Limb (tissue), 2 donors: ENCODE measurements at regions not wholly inside any gene's neighbourhood (a gene's known extent, or its start where the extent isn't known, plus 50 kb on each side); places are given as distances from the start of the nearest gene placed in this dataset.

Experiments
- DNase-seq, 2 donors: peaks; one replicate each; pipeline ENCODE4 v3.0.0-alpha.2; 2016; ENCODE audit errors: extremely low spot score in 2 of 2

DNA sequence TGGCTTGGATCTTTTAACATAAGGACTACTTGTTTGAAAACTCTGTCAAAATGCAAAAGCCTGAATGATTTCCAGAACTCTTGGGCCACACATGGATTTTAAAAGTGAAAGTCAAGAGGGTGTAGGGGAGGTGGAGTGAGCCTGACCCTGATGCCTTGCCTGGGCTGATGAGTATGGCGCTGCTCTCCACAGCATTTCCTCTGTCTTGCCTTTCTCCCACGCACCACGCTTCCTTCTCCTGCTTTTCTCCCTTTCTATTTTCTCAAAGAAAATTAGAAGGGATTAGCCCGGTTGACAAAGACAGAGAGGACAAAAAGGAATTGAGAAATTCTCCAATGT, 207.0 kb upstream of the CCDC68 start:
- DNase-seq, result no peak

DNA sequence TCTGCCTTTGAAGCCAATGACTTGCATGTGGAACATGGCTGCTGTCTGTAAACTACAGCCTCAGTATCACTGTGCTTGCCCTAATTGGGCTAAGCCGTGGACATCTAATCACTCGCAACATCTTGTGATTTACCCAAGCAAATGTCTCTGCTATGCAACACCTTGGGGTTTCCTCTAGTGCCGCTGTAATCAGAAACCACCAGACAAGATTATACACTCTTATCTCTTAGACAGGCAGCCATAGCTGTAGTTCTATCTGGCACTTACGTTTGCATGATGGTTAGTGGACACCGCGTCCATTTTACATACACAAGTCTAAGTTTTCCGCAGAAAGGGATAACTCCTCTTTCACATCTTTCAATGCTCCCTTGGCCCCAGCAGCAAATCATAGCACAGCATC, 204.3 kb upstream of the CCDC68 start:
- no peak for DNase-seq

DNA sequence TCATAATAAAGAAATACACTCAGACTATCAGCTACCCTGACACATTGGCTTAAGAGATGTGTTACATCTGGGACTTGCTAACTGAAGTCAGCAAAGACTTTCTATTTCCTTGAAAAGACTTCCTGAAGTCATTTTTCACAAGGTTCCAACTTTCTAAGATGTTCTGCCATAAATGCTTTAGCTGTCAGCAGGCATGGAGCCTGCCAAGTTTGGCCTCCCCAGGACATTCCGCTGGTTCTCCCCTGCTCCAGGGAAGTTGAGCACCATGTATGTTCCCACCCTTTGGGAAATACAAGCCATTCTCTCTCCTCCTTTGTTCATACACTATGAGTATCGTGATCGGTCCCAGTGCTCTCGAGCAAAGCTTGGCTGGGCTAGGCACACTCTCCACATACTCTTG, 202.7 kb upstream of the CCDC68 start:
- DNase-seq, result no peak

DNA sequence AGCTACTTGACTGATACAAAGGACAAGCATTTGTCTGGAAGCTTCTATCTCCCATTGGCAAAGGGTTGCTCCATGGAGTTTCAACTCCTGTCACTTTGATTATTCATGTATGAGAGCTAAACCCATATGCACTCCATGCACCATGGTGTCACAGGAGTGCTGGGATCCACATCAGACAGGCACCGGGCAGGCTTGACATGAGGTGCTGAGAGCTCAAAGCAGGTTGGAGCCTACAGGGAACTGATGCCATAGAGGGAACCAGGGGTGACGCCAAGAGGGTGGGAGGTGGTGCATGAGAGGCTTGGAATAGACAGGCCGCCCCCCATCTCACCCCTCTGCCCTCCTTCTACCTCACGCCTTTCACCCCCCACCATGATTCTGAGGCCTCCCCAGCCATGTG, 199.8 kb upstream of the CCDC68 start:
- no peak for DNase-seq

DNA sequence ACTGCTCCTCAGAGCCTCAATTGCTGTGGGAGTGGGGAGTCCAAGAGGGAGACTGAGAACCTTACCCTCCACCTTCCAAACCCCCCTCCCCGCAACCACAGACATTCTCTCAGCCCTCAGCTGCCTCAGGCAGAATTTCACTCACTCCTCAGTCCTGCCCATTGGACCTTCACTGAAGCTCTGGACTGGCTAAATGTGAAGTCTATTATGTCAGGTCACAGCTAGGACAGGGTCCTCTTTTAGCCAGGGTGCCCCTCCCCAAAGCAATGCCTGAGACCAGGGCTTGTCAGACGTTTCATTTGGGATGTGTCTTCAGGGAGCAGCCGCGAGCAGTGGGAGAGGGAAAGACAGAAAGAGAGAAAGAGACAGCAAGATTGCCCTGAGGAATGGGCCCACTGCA, 199.3 kb upstream of the CCDC68 start:
- no peak for DNase-seq

DNA sequence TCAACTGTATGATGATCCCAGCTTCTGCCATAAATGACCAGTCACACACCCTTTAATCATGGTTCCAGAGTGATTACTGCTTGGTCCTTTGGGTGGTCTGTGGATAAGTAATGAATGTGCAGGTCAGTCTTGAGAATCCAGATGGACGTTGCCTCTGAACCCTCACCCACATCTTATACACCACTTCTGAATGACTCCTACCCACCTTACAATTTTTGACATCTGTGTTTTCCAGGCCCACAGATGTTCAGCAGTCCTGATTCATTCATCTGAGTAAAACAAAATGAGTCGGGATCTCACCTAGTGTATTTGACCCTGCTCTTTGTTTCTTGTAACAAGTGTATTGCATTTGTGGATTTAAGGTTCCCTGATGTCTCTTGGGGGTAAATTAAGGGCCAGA, 194.1 kb upstream of the CCDC68 start:
- no peak for DNase-seq

DNA sequence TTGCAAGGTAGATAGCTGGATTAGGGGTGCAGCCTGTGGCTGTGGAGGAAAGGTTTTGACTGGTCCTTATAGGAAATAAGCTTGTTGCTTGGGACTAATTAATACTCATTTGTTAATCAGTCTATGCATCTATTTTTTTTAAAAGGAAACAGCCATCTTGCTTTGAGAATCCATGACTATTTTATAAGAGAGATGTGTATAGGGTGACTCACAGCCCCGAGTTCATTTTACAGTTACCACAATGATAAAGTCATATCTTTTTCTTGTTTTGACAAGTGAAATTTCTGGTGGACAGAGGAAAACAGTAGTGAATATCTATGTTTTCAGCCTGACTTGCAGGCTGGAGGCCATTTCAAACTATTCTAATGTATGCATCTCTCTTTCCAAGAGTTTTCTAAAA, 193.5 kb upstream of the CCDC68 start:
- DNase-seq, result no peak

DNA sequence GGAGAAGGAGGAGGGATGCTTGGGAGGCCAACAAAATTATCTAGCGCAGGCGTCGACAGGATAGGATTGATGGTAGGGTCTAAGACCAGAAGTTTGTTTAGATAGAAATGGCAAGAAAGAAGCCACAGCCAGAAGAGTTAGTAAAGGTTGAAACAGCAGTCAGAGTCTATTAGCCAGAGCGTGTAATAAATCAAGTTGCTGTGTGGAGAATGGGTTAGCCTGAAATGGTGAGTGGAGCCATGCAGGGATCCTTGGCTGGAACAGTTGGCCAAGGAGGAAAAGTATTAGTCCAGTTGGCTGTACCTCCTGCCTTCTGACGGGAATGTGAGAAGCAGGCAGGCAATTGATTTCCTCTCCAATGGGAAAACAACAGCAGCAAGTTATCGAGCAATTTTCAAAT, 190.7 kb upstream of the CCDC68 start:
- DNase-seq, result no peak

DNA sequence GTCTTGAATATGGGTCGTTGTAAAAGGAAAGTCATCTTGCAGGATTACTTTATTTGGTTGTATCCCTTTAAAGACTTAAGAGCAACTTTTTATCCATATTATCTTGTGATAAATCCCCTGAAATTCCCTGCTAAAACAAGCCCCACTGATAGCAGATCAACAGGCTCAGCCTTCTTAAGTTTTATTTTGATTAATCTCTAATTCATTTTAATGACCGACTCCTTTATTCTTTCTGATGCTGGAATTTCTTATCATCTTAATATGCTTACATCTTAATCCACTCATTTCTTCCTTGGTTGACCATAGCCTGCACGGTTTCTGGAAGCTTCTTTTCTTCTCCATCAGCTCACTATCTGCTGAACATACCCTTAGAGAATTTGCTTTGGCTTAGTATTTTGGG, 188.5 kb upstream of the CCDC68 start:
- no peak for DNase-seq

DNA sequence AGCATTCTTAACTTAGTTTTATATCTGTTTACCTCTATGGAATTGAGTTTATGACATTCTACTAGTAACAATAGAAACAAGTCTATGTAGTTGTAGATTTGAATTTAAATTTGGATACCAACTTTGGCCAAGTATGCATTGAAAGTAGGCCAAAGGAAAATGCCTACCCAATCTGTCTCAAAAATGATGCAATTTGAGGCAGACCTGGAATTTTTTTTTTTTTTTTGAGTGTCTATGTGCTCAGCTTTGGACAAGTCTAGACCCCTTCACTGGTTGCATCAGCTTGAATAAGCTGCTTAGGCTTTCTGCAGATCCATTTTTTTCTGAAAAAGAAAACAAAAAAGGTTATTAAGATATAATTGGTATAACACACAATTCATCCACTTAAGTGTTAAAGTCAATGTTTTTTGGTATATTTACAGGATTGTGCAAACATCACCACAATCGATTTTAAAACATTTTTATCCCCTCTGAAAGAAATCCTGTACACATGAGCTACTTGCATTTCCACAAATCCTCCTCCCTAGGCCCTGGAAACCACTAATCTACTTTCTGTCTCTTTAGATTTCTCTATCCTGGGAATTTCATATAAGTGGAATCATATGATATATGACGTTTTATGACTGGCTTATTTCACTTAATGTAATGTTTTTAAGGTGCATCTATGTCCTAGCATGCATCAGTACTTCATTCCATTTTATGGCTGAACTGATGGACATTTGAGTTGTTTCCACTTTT, 185.1 kb upstream of the CCDC68 start:
- DNase-seq, result no peak

DNA sequence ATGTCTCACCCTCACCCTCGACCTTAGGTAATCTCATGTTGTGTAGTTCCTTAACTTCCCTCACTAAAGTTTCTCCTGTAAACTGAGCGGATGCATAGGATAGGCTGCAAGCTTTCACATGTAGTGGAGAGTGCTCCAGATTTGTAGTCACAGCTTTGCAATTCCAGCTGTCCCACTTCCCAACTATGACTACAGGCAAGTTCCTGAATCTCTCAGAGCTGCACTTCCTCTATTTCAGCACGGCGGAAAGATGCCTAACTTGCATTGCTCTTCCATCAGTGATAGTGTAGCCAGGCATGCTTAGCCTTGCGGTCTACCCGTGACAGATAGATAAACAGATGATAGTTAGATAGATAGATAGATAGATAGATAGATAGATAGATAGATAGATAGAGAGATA, 183.1 kb upstream of the CCDC68 start:
- no peak for DNase-seq

DNA sequence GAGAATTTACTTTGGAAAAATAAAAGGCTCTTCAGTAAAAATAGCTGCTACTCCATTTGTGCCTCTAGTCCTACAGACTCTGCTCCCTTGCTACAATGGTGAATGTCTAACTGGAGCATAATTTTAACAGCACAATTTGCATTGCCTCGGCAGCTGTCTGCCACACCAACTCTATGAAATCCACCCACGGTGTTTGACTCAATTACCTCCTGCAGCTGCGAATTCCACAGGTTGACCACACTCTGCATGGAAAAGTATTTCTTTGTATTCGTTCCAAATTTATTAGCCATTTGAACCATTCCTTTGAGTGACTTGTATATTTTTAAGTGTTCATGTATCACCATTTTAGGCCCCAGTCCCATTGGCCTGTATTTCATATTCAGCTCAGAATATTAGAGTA, 182.1 kb upstream of the CCDC68 start:
- no peak for DNase-seq

DNA sequence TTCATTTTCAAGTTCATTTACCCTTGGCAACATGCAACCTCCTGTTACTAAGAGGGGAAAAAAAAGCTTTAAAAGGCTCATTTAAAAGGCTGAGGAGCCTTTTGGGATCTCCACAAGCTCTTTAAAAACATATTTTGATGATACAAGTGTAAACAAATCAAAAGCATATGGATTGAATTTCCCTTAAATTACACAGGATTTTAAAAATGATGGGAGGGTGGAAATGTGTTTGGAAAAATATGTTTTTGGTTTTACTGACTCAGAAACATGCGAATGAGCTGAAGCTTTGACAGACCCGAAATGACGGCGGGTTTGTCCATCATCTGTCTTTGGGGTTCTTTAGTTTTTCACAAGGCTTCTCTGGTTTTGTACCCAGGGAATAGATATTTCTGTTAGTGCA, 180.6 kb upstream of the CCDC68 start:
- DNase-seq, result no peak

DNA sequence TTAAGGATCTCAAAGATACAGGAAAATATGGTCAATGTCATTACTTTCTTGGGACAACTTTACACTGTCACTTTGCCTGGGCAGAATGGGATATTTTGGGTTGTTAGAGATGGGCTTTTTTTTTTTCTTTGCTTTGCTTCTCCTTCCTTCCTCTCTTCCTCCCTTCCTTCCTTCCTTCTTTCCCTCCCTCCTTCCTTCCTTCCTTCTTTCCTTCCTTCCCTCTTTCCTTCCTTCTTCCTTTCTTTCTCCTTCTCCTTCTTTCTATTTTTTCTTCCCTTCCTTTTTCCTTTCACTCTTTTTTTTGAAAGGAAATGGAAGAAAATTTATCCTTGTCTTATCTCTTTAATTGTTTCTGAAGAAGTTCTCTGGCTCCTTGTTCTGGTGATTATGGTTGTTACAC, 180.0 kb upstream of the CCDC68 start:
- no peak for DNase-seq

DNA sequence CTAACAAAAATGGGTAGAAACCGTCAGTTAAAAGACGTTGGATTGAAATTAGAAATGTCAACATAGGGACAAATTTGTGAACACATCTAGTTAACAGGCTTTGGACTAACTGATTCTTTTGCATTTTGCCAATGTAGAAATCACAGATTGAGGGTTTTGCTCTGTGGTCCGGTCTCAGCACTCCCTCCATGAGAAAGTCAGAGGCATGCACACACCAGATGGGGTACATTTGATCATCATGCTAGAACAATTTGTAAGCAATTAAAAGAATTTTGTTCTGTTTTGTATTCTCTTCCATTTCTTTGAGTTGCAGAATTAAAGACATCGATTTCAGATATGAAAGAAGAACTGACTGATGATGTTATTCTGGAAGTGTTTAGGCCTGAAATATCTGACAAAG, 179.1 kb upstream of the CCDC68 start:
- DNase-seq, result no peak

DNA sequence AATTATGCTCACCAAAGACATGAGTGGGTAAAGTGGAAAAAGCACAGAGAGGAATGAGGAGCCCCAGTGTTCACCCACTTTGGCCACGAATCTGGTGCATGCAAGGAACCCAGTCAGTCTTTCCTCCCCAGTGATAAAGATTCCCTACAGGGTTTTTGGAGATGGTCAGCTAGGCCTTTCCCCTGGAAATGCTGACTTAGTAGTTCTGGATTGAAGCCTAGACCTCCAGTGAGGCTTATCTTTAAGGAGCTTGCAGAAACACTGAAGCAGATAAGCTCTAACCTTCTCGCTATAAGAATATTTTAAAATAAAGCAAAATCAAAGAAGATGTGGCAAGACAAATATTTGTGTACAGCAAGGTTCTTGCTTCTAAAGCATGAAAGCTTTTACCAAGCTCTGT, 178.3 kb upstream of the CCDC68 start:
- DNase-seq, result no peak

DNA sequence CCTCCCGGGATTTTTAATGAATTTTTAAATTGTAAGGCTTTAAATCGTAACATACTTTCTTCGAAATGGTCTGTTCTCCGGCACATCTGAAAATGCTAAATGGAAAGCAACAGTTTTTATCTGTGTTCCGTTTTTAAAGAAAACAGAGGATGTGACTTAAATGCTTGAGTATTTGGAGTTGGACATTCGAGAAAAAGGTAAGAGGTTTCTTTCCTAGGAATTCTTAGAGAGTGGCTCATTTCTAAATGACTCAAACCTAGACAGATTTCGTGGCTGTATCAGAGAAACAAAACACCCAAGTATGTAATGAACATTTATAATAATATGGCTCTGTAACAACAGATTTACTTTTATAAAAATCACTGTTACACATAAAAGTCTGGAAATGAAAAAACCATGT, 177.6 kb upstream of the CCDC68 start:
- DNase-seq, result no peak

DNA sequence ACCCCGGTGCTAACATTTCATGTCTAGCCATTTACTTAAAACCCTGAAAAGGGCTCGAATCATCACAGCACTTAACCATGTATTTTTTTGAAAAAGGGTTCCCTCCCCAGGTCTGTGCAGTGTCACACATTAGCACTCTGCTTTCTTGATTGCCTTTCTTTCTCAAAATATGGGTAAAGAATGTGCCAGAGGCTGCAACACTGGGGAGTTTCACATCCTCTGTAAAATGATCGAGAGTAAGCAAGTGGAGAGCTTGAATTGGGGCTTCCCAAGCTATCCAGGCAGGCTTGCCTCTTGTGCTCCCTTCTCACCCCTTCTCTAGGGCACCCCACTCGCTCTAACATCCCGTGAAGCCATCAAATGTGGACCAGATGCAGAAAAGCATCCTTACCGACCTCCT, 177.0 kb upstream of the CCDC68 start:
- DNase-seq, result no peak

DNA sequence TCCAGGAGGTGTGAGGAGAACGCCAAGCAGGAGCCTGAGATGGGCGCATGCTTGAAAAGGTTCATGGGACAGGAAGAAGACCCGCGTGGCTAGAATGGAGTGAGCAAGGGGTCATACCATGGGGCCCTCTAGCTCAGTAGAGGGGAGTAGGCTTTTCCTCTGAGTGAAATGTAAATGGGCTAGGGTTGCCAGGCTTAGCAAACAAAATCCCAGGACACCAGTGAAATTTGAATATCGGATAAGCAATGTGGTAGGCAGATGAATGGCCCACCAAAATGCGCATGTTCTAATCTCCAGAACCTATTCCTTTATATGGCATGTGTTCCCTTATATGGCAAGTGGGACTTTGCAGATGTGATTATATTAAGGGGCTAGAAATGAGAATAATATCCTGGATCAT, 174.1 kb upstream of the CCDC68 start:
- no peak for DNase-seq

DNA sequence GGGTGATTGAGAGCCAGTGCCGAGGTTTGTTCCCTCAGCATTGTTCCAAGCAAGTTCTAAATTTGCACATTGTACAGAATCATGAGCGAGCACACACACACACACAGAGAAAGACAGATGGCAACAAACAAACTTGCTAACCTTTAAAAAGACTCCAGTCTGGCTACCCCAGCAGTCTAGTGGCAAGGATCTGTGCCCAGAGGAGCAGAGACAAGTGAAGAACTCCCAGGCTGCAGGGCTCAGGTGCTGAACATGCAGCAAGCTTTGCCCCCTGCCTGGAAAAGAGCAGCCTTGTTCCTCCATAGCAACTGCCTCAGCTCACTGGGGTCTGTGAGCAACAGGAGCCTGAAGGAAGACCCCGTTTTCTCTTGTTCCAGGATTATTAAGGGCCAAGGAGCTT, 169.2 kb upstream of the CCDC68 start:
- DNase-seq, result no peak

DNA sequence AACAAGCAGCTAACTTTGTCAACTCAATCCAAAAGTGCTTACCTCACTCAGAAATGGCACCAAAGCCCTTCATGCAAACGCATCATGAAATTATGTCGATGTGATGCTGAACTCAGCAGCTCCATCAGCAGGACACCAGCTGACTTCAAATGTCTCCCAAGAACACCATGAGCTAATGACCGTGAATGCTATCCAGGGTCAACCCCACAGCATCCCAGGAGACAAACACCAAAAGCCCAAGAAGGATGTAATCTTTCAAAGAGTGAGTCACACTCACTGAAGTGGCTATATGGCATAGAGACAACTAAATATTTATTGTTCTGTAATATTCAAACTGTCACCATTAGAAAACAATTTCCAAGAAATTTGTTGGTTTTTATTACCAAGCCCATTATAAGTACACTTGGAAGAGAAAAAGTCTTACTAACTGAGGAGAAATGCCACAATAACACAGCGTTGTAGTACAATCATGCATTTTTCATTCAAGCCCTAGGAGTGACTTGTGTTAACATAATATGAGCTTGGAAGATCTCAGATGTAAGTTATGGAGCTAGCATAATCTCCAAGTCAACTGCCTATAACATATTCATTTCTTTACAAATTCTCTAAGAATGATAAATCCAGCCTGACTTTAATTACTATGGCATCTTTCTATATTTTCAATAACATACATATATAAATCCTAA, 165.0 kb upstream of the CCDC68 start:
- no peak for DNase-seq

DNA sequence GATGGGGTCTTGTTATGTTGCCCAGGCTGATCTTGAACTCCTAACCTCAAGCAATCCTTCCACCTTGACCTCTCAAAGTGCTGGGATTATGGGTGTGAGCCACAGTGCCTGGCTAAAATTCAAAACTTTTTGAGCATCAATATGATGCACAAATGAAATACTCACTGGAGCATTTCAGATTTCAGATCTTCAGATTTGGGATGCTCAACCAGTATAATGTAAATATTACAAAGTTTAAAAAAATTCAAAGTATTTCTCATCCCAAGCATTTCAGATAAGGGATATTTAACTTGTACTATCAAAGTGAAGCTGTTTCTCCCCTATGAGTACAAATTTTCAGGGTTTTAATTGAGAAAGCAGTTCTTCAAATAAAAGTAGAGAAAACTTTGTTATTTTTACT, 164.1 kb upstream of the CCDC68 start:
- no peak for DNase-seq

DNA sequence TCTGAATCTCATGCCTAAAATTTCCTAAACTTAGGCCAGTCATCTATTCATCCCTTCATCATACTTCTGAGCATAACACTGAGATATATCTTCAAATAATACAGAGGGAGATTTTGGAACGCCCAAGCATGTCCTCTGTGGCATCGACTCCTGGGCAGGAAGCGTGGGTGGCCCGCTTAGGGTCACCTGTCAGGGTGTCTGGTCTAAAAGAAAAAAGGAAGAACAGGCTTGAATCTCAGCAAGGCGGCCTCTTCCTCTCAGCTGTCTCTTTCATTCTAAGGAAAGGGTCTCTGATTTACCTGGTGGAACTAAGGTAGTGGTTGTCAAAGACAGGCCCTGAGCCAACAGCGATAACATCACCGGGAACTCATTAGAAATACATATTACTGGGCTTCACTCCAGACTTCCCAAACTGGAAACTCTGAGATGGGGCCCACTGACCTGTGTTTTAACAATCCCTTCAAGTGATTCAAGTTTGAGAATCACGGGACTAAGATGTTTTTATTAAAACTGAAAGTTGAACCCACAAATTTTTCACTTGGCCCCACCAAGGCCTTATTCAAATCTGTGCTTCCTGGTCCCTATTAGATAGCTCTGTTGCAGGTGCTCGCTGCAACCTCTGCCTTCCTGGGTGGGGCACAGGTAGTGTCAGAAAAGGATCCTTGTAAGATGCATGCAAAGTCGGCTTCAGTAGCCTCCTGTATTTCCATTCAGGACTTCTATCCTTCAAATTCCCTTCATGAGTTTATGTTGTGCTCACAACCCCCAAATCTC, 162.3 kb upstream of the CCDC68 start:
- DNase-seq, result no peak
